ENCODE measurements at regions not wholly inside any gene's neighbourhood (a gene's known extent, or its start where the extent isn't known, plus 50 kb on each side); places are given as distances from the start of the nearest gene placed in this dataset.

DNA sequence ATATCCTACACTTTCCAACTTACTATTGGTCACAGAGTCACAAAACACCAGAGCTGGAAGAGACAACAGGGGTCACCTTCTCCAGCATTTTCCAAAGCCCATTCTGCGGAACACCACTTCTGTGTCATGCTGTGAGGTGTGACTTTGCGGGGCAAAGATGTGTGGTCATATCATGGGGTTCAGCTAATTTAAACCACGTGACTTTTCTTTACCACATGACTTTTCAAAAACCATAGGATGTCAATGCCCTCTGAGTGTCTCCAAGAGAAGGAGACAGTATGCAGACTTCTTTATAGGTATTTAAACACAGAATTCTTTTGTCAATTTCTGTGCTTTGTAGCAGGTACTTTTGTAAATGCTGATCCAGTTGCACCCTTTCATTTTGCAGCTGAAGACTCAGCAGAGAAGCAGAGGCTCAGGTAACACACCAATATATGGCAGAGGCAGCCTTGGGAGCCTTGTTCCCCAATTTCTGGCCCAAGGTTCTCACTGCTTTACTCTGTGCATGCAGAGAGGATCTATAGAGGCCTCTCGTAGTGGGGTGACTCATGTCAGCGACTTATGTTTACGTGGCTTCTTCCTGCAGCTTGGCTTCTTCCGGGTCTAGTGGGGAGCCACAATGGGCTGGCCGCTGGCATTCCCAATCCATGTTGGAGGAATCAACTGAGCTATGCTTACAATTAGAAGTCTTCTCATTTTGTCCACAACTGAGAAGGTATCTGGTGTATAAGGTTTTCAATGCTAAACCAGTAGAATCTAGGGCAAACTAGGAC lies 104.0 kb upstream of the RHOBTB1 start:
- TF ChIP-seq, protein P1, sequence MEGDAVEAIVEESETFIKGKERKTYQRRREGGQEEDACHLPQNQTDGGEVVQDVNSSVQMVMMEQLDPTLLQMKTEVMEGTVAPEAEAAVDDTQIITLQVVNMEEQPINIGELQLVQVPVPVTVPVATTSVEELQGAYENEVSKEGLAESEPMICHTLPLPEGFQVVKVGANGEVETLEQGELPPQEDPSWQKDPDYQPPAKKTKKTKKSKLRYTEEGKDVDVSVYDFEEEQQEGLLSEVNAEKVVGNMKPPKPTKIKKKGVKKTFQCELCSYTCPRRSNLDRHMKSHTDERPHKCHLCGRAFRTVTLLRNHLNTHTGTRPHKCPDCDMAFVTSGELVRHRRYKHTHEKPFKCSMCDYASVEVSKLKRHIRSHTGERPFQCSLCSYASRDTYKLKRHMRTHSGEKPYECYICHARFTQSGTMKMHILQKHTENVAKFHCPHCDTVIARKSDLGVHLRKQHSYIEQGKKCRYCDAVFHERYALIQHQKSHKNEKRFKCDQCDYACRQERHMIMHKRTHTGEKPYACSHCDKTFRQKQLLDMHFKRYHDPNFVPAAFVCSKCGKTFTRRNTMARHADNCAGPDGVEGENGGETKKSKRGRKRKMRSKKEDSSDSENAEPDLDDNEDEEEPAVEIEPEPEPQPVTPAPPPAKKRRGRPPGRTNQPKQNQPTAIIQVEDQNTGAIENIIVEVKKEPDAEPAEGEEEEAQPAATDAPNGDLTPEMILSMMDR (IDR thresholded peaks at IDR 0.05): no peak
- TF ChIP-seq POLR2AphosphoS5 (IDR thresholded peaks at IDR 0.05; ENCODE audit: insufficient read depth in 1 of 2, low read depth in 1 of 2): no peak

Measured in vagina (tissue), 2 donors.